Endothelial cell of umbilical vein (primary cell): ENCODE measurements at regions not wholly inside any gene's neighbourhood (a gene's known extent, or its start where the extent isn't known, plus 50 kb on each side); places are given as distances from the start of the nearest gene placed in this dataset.

Experiments
- BruUV-seq: library from RNA; stranded (reverse); fragments of 400-500 nt; replicated peaks from 2 replicates; lab custom pipeline; 2021; lab: Mats Ljungman, UMichigan
- CTCF ChIA-PET: fragments of 300-600, 350-600 bp; sonication (Branson Sonifier 250); formaldehyde crosslinking; loops from one replicate; lab custom pipeline; 2021; ENCODE audit warnings: antibody characterized with exemption, inconsistent platforms; lab: Charles Lee
- POLR2A ChIA-PET: fragments of 300-600, 350-600 bp; sonication (Branson Sonifier 250); formaldehyde crosslinking; loops from one replicate; lab custom pipeline; 2021; ENCODE audit warnings: antibody characterized with exemption, inconsistent platforms; lab: Charles Lee
- DNase-seq: peaks from one replicate; pipeline ENCODE4 v3.0.0-alpha.2; 2011; ENCODE audit warnings: low read depth, low spot score
- FAIRE-seq: peaks from 2 replicates; lab custom pipeline; 2011; peaks lifted over from hg19 to GRCh38; lab: Jason Lieb, UNC
- H2AFZ ChIP-seq: 2 replicates; pipeline ENCODE4 v1.6.0; 2012; ENCODE audit warnings: low read depth, low read length, control low read depth, inconsistent platforms
- H3K27ac ChIP-seq: 2 replicates; pipeline ENCODE4 v1.5.1; 2011; ENCODE audit warnings: low read depth, mild to moderate bottlenecking, control low read depth, low read length, moderate library complexity; ENCODE audit not compliant: insufficient read depth
- H3K27me3 ChIP-seq, 2 experiments: 2 replicates each; pipeline versions ENCODE4 v1.6.0 to v1.6.1; 2011; ENCODE audit warnings: low read length in 2 of 2, mixed read lengths in 1 of 2; ENCODE audit not compliant: control insufficient read depth in 2 of 2, insufficient read depth in 2 of 2
- H3K36me3 ChIP-seq, 2 experiments: 2 replicates in 1 of 2; 3 replicates in 1 of 2; pipeline ENCODE4 v1.5.1; 2011; ENCODE audit warnings: low read length in 2 of 2, mild to moderate bottlenecking in 1 of 2, moderate library complexity in 1 of 2; ENCODE audit not compliant: control insufficient read depth in 2 of 2, insufficient read depth in 2 of 2; ENCODE audit errors: extremely low read depth in 1 of 2
- H3K4me1 ChIP-seq: 3 replicates; pipeline ENCODE4 v1.5.1; 2011; ENCODE audit warnings: mild to moderate bottlenecking, low read length; ENCODE audit not compliant: control insufficient read depth, insufficient read depth; ENCODE audit errors: extremely low read depth
- H3K4me2 ChIP-seq: 2 replicates; pipeline ENCODE4 v1.6.1; 2011; ENCODE audit warnings: low read length, control low read depth, mixed read lengths; ENCODE audit not compliant: insufficient read depth
- H3K4me3 ChIP-seq, 3 experiments: fragments of 200-600 bp in 1 of 3; sonication (generic), shearing (Covaris generic) in 1 of 3; replicated peaks in 1 of 3; 2 replicates each; pipeline ENCODE4 v1.5.1; 2011 to 2016; ENCODE audit warnings: control low read depth in 3 of 3, low read length in 3 of 3, mild to moderate bottlenecking in 2 of 3, inconsistent platforms in 1 of 3, low read depth in 1 of 3, moderate library complexity in 1 of 3; ENCODE audit not compliant: insufficient read depth in 1 of 3
- H3K79me2 ChIP-seq: 2 replicates; pipeline ENCODE4 v1.6.0; 2012; ENCODE audit warnings: low read length, inconsistent platforms; ENCODE audit not compliant: control insufficient read depth, insufficient read depth
- H3K9ac ChIP-seq: replicated peaks from 2 replicates; pipeline ENCODE3; 2011; ENCODE audit warnings: low read length, control low read depth; ENCODE audit not compliant: insufficient read depth; ENCODE audit errors: extremely low read depth
- H3K9me1 ChIP-seq: replicated peaks from 3 replicates; pipeline ENCODE4 v1.6.0; 2011; ENCODE audit warnings: mild to moderate bottlenecking, low read length; ENCODE audit not compliant: control insufficient read depth, insufficient read depth; ENCODE audit errors: extremely low read depth
- H3K9me3 ChIP-seq: replicated peaks from 2 replicates; pipeline ENCODE4 v1.5.1; 2012; ENCODE audit warnings: low read length, inconsistent platforms; ENCODE audit not compliant: control insufficient read depth, insufficient read depth
- H4K20me1 ChIP-seq: replicated peaks from 2 replicates; pipeline ENCODE3; 2011; ENCODE audit warnings: mild to moderate bottlenecking, low read length; ENCODE audit not compliant: control insufficient read depth, insufficient read depth; ENCODE audit errors: extremely low read depth
- CTCF ChIP-seq, 2 donors: IDR thresholded peaks; 1 replicate in 1 of 2; 2 replicates in 1 of 2; pipeline ENCODE4 v1.5.1; 2011; ENCODE audit warnings: low read length in 2 of 2, mild to moderate bottlenecking in 2 of 2, moderate library complexity in 2 of 2, control low read depth in 1 of 2, inconsistent platforms in 1 of 2, low read depth in 1 of 2; ENCODE audit not compliant: insufficient read depth in 1 of 2; ENCODE audit errors: extremely low read depth in 1 of 2
- EZH2 ChIP-seq: IDR thresholded peaks from 2 replicates; pipeline ENCODE4 v1.6.1; 2012; ENCODE audit warnings: borderline replicate concordance, low read depth, mild to moderate bottlenecking, moderate library complexity, low read length, inconsistent platforms; ENCODE audit not compliant: severe bottlenecking
- FOS ChIP-seq: IDR thresholded peaks from 2 replicates; pipeline ENCODE4 v1.6.1; 2011; ENCODE audit warnings: mild to moderate bottlenecking, low read length, moderate library complexity, borderline replicate concordance; ENCODE audit not compliant: insufficient read depth
- GATA2 ChIP-seq: IDR thresholded peaks from 2 replicates; pipeline ENCODE4 v1.7.0; 2011; ENCODE audit warnings: low read depth, mild to moderate bottlenecking, moderate library complexity, mixed read lengths, low read length; ENCODE audit not compliant: insufficient read length, insufficient read depth
- JUN ChIP-seq: IDR thresholded peaks from 2 replicates; pipeline ENCODE4 v1.6.1; 2011; ENCODE audit warnings: borderline replicate concordance, low read depth; ENCODE audit not compliant: insufficient read length, insufficient read depth
- MAX ChIP-seq: IDR thresholded peaks from 2 replicates; pipeline ENCODE4 v1.6.1; 2011; ENCODE audit not compliant: insufficient read depth, insufficient read length
- MYC ChIP-seq: IDR thresholded peaks from one replicate; pipeline ENCODE4 v1.6.1; 2011; ENCODE audit warnings: mild to moderate bottlenecking, low read depth, low read length
- POLR2A ChIP-seq: IDR thresholded peaks from 2 replicates; pipeline ENCODE4 v1.6.1; 2012; ENCODE audit warnings: low read depth, mild to moderate bottlenecking, control low read depth, low read length
- dilution Hi-C: fragments of 300-500 bp; cut with MboI; formaldehyde crosslinking; loops from one replicate; pipeline ENCODE4 v1.15.0; 2019; ENCODE audit warnings: low sequenced_read_pairs; ENCODE audit not compliant: extremely low pct_ligation_motif_present
- intact Hi-C: fragments of 100-400 bp; cut with micrococcal nuclease; formaldehyde crosslinking; loops from one replicate; pipeline ENCODE4 v1.10.0; 2022

- Histone ChIP-seq H3K27ac (no peak overlapping the region), H3K4me2 (no peak overlapping the region), H3K36me3 (no peaks in the 10 kb centered on the region), H3K27me3 (peaks cover 0 to 8% of the 10 kb centered on the region in 2 experiments), H3K9me1 (no peaks in the 10 kb centered on the region), H4K20me1 (no peaks in the 10 kb centered on the region), H2AFZ (no peak overlapping the region), H3K79me2 (no peaks in the 10 kb centered on the region), H3K9me3 (no peaks in the 10 kb centered on the region), H3K4me3 (no peak overlapping the region), H3K4me1 (no peaks in the 10 kb centered on the region), H3K9ac (no peak overlapping the region)
- DNase-seq, result no peak
- intact Hi-C loops (no loop called here), dilution Hi-C loops (no loop called here)
- ChIA-PET POLR2A (no interaction called here), CTCF (no interaction called here)
- no peak for FAIRE-seq
- BruUV-seq, result no TSS peak
- TF ChIP-seq GATA2, result no peak
- TF ChIP-seq MYC, result no peak
- no peak for TF ChIP-seq FOS
- no peak for TF ChIP-seq JUN
- TF ChIP-seq EZH2, result no peak
- no peak for TF ChIP-seq MAX
- no peak for TF ChIP-seq POLR2A
- TF ChIP-seq CTCF (IDR thresholded peaks at IDR 0.05; ENCODE audit: extremely low read depth in 1 of 2, insufficient read depth in 1 of 2, low read depth in 1 of 2, low read length in 2 of 2), result no peak
Measured at GRCh38 chr11:129323896-129324502, 51.6 kb upstream of the BARX2 start.
